Jurkat, Clone E6-1 (cell line): ENCODE measurements at regions not wholly inside any gene's neighbourhood (a gene's known extent, or its start where the extent isn't known, plus 50 kb on each side); places are given as distances from the start of the nearest gene placed in this dataset.

Experiments used
- DNase-seq: peaks from one replicate; pipeline ENCODE4 v3.0.0-alpha.2; 2011; ENCODE audit warnings: low read depth, low spot score
- H3K4me3 ChIP-seq: 2 replicates; pipeline ENCODE4 v1.5.1; 2011; ENCODE audit warnings: mild to moderate bottlenecking, low read length, control low read depth, moderate library complexity

DNA sequence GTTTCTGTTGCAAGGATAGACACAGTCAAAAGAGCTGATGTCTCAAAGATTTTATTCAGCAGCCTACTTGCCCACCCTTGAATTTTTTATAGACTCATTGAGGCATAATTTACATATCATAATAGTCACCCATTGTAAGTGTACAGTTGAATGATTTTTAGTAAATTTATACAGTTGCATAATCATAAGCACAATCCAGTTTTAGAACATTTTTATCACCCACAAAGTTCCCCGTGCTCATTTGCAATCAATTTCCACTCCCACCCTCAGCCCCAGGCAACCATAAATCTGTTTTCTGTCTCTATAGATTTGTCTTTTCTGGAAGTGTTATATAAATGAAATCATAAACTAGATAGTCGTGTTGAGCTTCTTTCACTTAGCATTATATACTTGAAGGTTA, 517.7 kb downstream of the TLE1 start:
- no peak overlapping the region for H3K4me3 ChIP-seq
- DNase-seq: no peak

DNA sequence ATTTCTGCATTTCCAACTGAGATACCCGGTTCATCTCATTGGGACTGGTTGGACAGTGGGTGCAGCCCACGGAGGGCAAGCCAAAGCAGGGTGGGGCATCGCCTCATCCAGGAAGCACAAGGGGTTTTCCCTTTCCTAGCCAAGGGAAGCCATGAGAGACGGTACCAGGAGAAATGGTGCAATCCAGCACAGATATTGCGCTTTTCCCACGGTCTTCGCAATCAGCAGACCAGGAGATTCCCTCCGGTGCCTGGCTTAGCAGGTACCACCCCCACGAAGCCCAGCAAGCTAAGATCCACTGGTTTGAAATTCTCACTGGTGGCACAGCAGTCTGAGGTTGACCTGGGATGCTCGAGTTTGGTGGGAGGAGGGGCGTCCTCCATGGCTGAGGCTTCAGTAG, 527.0 kb downstream of the TLE1 start:
- no peak for DNase-seq
- H3K4me3 ChIP-seq: no peak overlapping the region

DNA sequence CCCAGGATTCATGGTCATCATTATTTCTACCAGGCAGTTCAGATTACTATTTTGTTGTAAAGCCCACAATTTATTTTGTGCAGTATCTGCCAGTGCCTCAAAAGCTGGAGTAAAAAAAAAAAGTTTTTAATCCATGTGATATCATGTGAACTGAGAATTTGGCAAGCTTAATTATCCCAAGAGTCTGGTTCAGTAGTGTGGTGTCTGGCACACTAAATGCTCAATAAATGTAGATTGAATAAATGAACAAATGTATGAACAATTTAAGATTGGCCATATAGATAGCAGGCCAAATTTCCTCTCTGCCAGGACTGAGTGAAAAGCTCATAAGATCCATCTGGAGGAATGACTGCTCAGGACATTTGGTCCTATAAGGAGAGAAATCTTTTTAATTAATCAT, 533.0 kb downstream of the TLE1 start:
- no peak for DNase-seq
- no peak overlapping the region for H3K4me3 ChIP-seq

DNA sequence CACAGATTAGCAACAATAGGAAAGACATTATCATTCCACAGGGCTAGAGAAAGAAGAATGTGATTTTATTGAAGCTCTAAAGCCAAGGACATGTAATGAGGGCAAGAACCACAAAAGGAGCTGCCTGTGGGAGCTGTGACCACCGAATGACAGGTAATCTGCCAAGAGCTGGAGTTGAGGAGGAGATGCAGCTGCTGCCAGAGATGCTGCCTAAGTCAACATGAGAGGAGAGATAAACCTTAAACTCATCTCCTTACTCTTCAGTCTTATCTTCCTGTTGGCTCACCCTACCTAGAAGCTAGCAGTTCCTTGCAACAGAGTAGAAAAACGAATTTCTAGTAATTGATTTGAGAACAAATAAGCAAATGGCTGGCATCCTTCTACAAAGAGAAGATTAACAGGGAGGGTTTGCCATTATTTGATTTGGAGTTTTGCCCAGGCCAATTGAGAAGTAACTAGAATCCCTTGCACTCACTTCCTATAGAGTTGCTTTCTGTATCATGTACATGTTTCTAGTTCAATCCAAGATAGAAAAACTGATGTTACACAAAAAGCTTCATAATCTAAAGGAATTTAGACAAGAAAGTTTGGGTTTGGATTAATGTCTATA, 539.2 kb downstream of the TLE1 start:
- DNase-seq: peak; percentile 68
- no peak overlapping the region for H3K4me3 ChIP-seq

DNA sequence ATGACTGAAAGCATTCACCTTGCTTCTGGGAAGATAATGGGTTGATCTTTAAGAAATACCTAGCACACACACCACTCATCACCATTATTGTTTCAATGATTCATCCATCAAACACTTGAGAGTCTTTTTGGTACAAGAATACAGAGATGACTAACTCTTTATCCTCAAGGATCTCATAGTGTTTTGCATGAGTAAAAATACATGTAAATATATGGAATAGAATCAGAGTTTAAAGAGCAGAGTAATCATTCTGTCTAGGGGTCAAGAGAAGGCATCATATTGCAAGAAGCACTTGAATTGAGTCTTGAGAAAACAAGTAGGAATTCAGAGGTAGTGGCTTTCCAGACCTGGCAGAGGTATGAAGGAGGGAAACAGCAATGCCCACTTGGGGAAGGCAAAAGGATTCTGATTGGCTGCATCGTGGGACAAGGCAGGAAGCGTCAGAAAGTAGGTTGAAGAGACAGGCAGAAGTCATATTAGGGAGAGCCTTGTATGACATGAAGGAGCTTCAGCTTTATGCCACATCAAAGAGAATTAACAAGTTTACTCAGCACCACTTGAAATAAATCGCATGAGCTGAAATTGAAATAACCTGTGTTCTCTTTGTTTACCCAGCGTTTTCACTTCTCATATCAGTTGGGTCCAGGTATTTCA, 542.5 kb downstream of the TLE1 start:
- DNase-seq: peak; percentile 81
- H3K4me3 ChIP-seq: no peak overlapping the region

DNA sequence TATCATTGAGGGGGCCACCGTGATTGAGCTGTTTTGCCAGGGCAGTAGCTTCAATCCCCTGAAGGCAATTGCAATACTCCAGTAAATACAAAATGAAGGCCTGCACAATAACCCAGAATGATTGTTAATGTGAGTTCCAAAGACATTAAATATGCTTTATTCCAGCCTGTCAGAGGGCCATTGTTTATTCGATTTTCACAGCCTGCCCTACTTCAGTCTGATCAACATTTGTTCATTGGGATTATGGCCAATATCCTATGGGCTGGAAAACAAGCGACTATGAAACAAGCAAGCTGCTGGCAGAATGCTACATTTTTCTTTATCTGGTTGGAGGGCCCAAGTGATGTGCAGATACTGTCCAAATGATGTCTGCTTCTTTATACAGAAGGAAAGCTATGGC, 543.1 kb downstream of the TLE1 start:
- DNase-seq: no peak
- H3K4me3 ChIP-seq: no peak overlapping the region

DNA sequence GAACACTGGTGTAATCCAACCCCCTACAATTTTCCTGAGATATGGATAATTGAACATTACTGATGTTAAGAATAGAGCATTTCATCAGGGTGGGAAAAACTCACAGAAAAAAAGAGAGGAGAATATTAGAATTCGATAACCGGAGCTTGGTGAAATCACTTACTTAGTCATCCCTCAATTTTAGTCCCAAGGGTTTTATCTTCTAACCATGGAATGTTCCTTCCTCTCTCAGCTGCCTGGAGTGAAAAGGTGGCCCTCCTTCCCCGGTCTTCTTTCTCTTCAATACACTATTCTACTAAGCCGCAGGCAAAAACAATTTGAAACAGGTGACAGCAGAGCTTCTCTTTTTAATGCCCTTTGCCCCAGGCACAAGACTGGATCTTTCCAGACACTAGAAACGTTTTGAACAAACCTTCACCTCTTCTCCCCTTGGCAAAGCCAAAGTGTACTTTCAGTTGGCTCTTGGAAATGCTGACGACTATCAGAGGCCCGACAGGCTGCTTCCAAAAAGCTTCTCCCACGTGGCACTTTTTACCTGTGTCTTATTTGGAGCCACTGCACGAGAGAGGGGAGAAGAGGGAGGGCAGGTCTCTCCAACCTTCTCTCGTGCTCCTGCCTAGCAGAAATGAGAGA, 543.9 kb downstream of the TLE1 start:
- DNase-seq: no peak

DNA sequence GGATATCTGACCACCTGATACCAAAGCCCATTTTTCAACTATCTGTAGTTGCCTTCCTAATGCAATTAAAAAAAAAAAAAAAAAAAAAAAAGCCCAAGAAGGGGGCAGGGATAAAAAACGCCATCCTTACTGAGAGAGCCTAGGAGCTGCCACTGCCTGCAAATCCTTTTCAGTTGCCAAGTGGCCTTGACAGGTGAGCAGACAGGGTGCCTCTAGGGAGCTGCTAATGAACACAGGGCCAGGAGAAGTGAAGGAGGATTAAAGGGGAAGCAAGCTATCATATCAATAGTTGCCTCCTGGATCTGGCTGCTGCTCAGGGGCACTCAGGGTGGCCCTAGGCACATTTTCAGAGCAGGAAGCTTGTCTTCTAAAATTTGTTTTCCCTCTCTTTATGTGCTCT, 547.4 kb downstream of the TLE1 start:
- no peak for DNase-seq

More for the DNA sequence above, 543.9 kb downstream of the TLE1 start:
- no peak overlapping the region for H3K4me3 ChIP-seq

DNA sequence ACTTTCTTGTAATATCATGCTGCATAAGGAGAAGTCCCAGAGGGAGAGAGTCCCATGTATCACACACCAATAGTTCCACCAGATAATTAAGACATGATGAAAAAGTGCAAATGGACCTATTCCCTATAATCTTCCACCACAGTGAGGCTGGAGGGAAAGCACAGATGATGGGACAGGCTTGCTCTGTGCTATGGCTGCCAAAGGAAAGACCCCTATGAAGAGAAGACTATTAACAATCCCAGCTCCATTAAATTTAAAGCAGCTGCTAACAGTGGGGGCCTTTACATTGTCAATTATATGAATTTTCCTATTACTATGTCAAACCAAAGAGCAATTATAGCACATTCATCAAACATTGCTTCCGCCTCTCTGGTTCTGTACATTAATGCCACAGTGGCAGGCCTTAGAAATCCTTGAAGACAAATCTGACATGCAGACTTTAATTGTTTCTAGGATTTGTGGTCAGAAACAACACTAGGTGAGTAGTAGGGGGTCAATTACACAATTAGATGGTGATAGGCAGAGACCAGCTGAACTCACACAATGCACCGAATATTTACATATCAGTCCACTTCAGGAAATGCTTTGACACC, 551.3 kb downstream of the TLE1 start:
- H3K4me3 ChIP-seq: no peak overlapping the region
- no peak for DNase-seq

More for the DNA sequence above, 547.4 kb downstream of the TLE1 start:
- H3K4me3 ChIP-seq: no peak overlapping the region

DNA sequence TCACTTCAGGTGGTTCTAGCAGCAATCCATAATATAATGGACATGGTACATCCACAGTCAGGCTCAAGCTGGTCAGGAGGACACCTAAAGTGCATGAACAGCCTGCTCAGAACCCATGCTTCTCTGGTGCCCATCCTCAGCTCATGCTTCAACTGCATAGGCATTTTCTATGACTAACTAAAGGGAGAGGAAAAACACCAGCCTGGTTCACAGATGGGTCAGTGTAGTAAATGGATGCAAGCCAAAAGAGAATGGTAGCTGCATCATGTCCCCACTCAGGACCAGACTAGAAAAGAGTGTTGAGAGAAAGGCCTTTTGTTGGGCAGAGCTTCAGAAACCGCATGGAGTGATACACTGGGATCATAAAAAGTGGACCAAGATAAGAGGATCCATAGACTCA, 556.6 kb downstream of the TLE1 start:
- DNase-seq: no peak
- peak overlapping the region; percentile 1; the same call in 1 of the 2 replicates for H3K4me3 ChIP-seq

DNA sequence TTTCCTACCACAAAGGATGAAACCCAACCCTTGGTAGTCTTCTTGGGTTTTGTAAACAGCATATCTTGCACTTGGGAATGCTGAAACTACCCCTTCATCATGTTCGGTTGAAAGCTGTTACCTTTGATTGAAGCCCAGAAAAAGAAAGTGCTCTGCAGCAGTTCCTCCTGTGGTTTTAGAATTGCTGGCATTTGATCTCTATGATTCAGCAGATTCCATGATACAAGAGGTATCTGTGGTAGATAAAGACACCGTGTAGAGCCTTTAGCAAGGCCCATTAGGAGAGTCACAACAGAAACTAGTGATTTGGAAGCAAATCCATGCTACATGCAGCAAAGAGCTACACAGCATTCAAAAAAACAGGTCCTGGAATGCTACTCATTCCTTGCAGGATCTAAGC, 557.0 kb downstream of the TLE1 start:
- peak; percentile 92 for DNase-seq
- H3K4me3 ChIP-seq: peak overlapping the region; percentile 1

DNA sequence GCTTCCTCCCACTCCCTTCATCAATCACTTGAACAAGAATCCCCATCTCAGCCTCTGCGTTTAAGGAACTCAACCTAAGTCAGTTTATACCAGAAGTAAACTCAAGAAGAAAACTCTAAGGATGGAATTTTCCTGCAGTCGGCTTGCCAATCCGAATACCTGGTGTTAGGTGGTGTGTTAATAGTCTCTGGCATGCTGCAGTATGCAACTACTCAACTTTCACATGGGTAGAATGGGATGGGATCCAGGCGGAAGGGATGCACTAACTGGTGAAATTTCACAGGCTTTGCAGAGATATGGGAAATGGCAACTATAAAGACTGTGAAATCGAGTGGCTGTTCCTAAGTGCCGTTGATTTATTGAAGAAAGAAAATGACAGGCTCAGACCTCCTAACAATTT, 560.6 kb downstream of the TLE1 start:
- no peak for DNase-seq
- no peak overlapping the region for H3K4me3 ChIP-seq

DNA sequence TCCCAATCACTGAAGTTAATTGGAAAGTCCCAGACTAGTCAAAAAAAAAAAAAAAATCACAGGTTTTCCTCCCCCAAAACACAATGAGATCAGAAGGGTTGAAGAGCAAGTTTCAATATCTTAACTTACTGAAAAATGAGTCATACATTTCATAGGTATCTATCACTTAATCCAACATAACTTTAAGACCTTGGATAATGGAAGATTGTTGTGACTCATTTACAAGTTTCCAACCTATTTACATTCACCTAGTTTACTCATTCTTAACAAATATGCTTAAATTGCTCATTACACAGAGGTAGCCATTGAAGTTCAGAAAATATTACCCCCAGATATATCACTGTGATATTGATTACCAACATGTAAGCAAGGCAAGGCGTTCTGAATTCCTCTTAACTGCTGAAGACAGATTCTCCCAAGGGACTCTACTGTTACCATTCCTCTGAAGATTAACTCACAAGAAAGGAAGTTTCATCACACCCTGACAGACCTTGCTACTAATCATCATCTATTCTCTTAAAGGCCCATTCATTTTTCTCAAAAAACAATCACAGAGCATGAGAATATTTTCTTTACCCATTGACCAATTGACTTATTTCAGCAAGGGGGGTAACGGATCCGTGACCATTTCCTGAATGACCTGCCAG, 563.8 kb downstream of the TLE1 start:
- DNase-seq: no peak

DNA sequence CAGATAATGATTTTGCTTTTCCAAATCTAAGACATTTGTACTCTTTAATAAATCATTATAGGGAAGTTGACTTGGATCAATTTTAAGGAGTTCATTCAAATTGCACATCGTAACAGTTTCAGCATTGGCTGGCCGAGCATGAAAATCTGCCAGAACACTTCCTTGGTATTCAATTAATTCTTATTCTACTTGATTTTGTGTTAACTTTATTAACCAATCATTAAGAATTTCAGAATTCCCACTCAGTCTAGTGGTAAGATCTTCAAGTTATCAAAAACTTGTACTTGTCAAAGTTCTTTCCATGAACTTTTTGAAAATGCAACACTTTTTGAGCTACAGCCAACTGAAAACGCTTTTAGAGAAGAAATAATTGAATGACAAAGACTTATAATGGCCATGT, 565.8 kb downstream of the TLE1 start:
- no peak for DNase-seq
- no peak overlapping the region for H3K4me3 ChIP-seq

More for the DNA sequence above, 563.8 kb downstream of the TLE1 start:
- no peak overlapping the region for H3K4me3 ChIP-seq

DNA sequence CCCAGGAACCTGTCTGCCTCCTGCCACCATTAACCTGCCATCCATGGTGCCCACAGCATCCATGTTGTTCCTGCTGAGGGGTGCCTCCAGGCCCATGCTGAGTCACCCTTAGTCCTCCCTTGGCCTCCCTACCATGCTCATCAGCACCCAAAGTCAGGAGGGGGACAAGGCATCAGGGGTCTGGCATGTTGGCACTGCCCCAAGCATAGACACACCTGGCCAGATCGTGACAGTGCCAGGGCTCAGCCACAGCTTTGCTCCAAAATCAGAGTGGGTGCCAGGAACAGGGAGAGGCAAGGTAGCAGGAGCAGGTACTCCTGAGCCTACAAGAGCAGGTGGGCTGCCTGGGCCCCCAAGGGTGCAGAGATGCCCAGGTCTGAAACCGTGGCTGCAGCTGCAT, 566.6 kb downstream of the TLE1 start:
- DNase-seq: no peak

DNA sequence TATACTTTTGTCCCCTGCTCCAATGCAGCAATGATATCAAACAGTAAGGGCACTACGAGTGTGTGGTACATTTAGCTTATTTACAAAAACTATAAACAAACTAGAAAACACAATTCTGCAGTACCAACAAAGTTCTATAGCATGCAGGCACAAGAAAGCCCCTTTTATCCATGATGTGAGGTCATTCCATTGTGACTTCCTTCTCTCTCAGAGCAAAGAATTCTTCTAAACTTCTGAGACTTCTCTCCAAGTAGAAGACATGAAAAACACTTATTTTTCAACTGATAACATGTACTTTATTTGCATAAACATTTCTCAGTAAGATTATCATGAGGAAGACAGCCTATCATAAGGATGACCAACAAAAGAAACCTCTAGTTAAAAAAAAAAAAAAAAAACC, 569.8 kb downstream of the TLE1 start:
- no peak overlapping the region for H3K4me3 ChIP-seq
- no peak for DNase-seq

More for the DNA sequence above, 566.6 kb downstream of the TLE1 start:
- H3K4me3 ChIP-seq: no peak overlapping the region

DNA sequence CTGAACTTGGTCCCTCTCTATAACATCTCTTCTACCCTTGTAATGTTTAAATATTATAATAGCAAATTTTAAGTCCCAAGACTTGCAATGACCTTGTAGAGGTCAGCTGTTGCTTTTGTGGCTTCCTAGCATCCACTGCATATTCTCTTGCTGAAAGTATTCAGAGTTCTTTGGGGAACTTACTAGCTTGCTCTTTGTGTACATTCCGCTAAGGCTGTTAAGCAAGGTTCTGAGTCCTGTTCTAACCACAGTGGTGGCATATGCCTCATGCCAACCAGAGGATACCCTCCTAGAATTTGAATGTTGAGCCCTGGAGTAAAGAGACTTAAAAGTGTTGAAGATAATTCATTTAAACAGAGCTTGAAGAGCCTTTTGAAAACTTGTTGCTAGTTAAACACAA, 570.9 kb downstream of the TLE1 start:
- H3K4me3 ChIP-seq: no peak overlapping the region
- DNase-seq: no peak

DNA sequence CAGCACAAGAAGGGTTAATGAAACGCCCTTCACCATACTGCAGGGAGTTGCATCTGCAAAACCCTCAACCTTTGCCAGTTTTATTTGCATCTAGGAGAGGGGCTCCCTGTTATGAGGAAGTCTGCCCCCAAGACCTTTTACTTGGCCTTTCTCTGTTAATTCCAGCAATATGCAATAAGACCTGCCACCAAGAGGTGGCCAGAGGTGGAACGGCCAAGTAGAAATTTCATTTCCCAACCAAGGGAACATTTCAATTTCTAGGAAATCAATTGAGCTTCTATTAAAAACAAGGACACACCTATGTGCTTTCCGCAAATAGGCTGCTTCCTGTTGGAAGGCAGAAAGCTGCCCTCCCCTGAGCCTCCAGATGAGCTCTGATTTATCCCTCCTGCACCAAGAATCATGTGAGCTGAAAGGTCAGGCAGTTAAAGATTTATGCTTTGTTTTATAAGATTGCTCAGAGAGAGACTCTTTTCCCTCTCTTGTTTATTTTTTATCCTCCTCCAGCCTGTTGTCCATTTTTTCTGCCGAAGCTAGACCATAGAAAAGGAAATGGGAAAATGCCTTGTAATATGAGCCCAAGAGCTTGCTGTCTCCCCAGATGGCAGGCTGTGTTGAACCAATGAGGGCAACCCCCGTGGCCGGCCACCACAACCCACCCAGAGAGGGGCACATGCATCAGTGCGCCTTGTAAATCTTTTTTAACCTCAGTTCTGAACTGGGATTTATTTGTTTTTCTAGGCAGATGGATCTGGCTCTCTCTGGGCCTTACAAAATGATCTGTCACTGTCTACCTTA, 572.8 kb downstream of the TLE1 start:
- no peak overlapping the region for H3K4me3 ChIP-seq
- DNase-seq: no peak
